ENCODE measurements at regions not wholly inside any gene's neighbourhood (a gene's known extent, or its start where the extent isn't known, plus 50 kb on each side); places are given as distances from the start of the nearest gene placed in this dataset.

- DNase-seq (ENCODE audit: low read depth, low spot score) = no peak
- Histone ChIP-seq H3K4me3 (ENCODE audit: low read depth, low read length) (no peak overlapping the region), H3K27me3 (ENCODE audit: control insufficient read depth, insufficient read depth, low read length) (peaks cover 40% of the 10 kb centered on the region), H3K27ac (ENCODE audit: low read depth, low read length) (no peak overlapping the region), H3K9me3 (ENCODE audit: control insufficient read depth, insufficient read depth, low read length) (no peaks in the 10 kb centered on the region)
- ChIA-PET CTCF (interaction anchor here (0.7 to 1.0 kb wide), 2 partner anchors 99 to 681 kb away, joined by 3 to 12 read pairs; no protein-coding TSS in a partner anchor), POLR2A (no interaction called here)
- TF ChIP-seq CTCF (IDR thresholded peaks at IDR 0.05; ENCODE audit: low read depth, low read length) = no peak
These were observed 98.2 kb upstream of the RASGRP1 start for GRCh38 chr15:38662805-38663204.

DNA sequence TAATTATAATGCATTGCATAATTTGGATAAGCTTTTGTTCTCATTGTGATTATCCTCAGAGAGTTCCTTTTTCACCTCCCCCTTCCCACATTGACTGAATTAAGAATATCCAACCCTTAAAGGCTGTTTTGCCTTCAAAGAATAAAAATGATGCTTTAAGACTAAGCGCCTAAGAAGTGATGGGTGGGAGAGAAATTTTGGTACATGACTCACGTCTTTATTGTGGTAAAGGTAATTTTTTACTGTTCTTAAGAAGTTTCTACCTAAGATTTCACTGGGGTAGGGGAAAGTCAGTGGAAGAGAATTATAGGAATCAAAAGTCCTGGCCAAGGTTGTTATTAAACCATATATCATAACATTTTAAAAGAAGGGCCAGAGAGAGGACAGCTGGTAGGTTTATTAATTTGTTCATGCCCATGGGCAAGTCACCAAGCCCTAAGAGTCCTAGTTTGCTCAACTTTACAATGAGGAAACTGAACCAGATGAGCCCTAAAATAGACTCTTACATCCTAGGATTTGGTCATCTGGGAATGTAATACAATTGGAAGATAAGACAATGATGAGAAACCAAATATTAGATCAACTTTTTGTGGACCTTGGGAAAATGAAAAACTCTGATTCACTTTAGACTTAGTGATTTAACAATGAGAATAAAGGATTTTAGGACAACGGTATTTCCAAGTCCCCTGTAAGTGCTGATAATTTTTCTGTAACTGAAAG, 101.1 kb upstream of the RASGRP1 start:
- Histone ChIP-seq H3K4me3 (ENCODE audit: low read depth, low read length) (no peak overlapping the region), H3K27ac (ENCODE audit: low read depth, low read length) (no peak overlapping the region), H3K27me3 (ENCODE audit: control insufficient read depth, insufficient read depth, low read length) (peaks cover 54% of the 10 kb centered on the region), H3K9me3 (ENCODE audit: control insufficient read depth, insufficient read depth, low read length) (no peaks in the 10 kb centered on the region)
- no peak for TF ChIP-seq CTCF (IDR thresholded peaks at IDR 0.05; ENCODE audit: low read depth, low read length)
- ChIA-PET CTCF (interaction anchor here (1.3 to 1.8 kb wide), 2 partner anchors 102 to 226 kb away, joined by 3 to 5 read pairs; partner anchors contain the start of gene RASGRP1), POLR2A (no interaction called here)
- no peak for DNase-seq (ENCODE audit: low read depth, low spot score)

- DNase-seq (ENCODE audit: low read depth, low spot score) = no peak
- Histone ChIP-seq H3K27ac (ENCODE audit: low read depth, low read length) (no peak overlapping the region), H3K4me3 (ENCODE audit: low read depth, low read length) (no peak overlapping the region), H3K9me3 (ENCODE audit: control insufficient read depth, insufficient read depth, low read length) (no peaks in the 10 kb centered on the region), H3K27me3 (ENCODE audit: control insufficient read depth, insufficient read depth, low read length) (peaks cover 58% of the 10 kb centered on the region)
- ChIA-PET CTCF (interaction anchor here (1.0 to 1.7 kb wide), 2 partner anchors 16 to 103 kb away, joined by 3 to 6 read pairs; partner anchors contain the start of gene RASGRP1), POLR2A (no interaction called here)
- no peak for TF ChIP-seq CTCF (IDR thresholded peaks at IDR 0.05; ENCODE audit: low read depth, low read length)
These were observed 102.4 kb upstream of the RASGRP1 start for GRCh38 chr15:38666865-38667510.

DNA sequence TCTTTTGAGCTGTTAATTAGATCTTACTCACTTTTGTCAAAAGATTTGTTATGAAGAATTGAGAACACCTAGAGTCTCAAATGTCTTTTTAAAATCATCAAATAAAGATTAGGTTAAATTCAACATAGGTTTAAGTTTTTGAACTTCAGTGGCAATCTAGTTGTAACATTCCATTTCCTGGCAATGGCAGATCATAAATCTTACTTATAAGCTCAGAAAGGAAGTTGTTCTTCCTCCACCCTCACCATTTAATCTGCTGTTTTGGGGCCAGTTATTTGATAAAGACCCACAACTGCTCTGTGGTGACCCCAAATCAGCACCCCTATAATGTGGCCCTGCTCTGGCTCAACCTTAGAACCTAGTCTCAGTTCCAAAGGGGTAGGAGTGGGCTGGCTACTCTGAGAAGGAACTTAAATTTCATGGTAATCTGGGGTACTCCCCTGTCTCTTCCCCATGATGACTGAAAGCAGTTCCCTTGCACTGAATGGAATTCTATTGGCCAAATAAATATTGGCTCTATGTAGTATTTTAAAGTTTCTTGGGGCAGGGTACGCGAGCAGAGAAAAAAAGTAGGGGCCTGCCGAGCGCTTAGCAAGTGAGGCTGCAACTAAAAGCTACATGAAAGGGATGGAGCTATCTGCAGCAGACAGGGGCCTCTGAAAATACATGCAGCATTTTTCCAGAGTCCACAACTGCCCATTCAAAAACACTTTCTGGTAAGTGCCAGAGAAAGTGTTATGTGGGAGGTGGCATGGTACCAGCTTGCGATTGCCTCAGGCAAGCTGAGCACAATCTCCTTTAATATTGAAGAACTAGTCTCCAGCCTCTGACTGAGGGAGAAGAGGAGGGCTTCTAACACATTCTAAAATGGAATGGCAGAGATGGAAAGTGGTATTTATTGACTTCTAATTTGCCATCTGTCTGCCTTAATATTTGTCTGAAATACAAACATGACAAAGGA, 103.6 kb upstream of the RASGRP1 start:
- H3K27me3 ChIP-seq (ENCODE audit: control insufficient read depth, insufficient read depth, low read length) = peaks cover 58% of the 10 kb centered on the region
- CTCF ChIA-PET = interaction anchor here (0.8 to 1.7 kb wide), 4 partner anchors 15 to 104 kb away, joined by 3 to 6 read pairs (median 3); partner anchors contain the start of gene RASGRP1

More for the DNA sequence above, 103.6 kb upstream of the RASGRP1 start:
- Histone ChIP-seq H3K4me3 (ENCODE audit: low read depth, low read length) (no peak overlapping the region), H3K27ac (ENCODE audit: low read depth, low read length) (no peak overlapping the region), H3K9me3 (ENCODE audit: control insufficient read depth, insufficient read depth, low read length) (no peaks in the 10 kb centered on the region)
- DNase-seq (ENCODE audit: low read depth, low spot score) = no peak
- no peak for TF ChIP-seq CTCF (IDR thresholded peaks at IDR 0.05; ENCODE audit: low read depth, low read length)
- POLR2A ChIA-PET = no interaction called here
